ENCODE measurements at regions not wholly inside any gene's neighbourhood (a gene's known extent, or its start where the extent isn't known, plus 50 kb on each side); places are given as distances from the start of the nearest gene placed in this dataset.
"Not testable (repeated sequence)": the region's sequence is repeated elsewhere in the genome, so short reads cannot be mapped to it uniquely, and the experiment has no call there.

DNA sequence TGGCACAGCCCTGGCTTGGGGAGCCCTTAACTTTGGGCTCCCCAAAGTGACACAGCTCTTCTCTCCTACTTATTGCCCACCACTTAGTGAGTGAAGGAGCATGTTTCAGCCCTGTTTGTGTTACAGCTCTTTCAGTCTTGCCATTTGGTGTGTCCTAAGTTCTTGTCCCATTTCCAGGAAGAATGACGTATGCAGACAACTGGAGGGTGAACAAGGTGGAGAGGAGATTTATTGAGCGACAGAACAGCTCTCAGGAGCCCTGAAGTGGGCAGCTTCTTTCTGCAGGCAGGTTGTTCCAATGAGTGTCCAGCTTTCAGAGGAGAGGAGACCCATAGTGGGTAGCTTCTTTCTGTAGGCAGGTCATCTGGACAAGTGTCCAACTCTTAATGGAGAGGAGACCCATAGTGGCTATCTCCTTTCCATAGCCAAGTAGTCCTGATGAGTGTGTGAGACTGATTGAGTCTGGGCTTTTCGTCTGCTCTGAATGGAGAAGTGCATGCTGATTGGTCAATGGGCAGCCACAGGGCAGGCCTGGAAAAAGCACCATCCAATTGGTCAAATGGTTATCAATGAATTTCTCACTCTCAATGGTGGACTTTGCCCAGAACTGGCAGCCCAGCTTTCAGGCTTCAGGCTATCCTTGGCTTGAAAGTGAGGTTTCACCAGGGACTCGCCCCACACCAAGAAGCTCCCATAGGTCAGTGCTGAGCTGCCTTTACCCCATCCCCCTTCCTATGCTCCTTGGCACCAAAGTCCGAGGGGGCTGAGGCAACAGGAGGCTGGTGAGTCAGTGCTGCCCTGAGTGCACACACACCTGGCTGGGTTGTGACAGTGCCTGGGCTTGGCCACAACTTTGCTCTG is 688.2 kb downstream of the NYAP2 start:
- Mint-ChIP-seq H3K4me1 (ENCODE audit: low read depth) (no peaks in the 10 kb centered on the region), H3K4me3 (no peak overlapping the region), H3K27me3 (ENCODE audit: low read depth) (no peaks in the 10 kb centered on the region), H3K9me3 (peaks cover 2% of the 10 kb centered on the region), H3K36me3 (ENCODE audit: insufficient read depth) (no peaks in the 10 kb centered on the region)
- DNase-seq (no peak), ATAC-seq (no peak)

DNA sequence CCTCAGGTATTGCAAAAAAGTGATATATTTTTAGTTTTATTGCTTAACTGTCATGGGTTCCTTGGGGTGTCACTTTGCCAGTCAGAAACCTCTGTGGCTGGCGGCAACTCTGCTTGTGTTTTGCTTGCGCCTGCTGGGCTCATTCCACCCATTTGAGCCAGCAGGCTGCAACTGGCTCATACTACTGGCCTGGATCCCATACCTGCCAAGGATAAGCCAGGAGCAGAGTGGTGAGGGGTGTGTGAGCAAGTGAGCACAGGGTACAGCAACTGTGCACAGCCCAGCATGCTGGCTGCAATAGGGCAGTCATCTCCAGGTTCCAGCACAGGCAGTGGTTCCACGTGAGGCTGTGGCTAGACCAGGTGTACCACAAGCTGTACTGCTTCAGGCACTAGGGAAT is 687.5 kb downstream of the NYAP2 start:
- DNase-seq (no peak), ATAC-seq (no peak)
- Mint-ChIP-seq H3K27me3 (ENCODE audit: low read depth) (no peaks in the 10 kb centered on the region), H3K4me3 (no peak overlapping the region), H3K9me3 (no peaks in the 10 kb centered on the region), H3K36me3 (ENCODE audit: insufficient read depth) (no peaks in the 10 kb centered on the region), H3K4me1 (ENCODE audit: low read depth) (no peaks in the 10 kb centered on the region)

DNA sequence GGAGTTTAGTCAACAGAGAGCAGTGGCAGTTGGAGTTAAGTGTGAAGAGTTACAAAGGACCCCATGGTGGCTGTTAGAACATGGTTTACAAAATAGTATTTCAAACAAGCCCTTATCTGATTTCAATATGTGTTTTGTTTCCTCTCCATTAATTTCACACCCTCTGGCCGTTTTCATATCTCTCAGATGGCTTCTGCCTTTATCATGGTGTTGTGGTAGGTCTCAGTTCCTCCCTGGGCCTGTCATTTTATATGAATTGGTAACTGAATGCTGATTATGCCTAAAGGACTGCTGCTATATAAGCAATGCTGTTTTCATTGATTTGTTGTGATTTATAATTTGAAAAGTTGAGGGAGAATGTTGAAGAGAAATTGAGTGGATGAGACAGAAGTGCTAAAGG is 686.7 kb downstream of the NYAP2 start:
- no peaks in the 10 kb centered on the region for H3K36me3 Mint-ChIP-seq (ENCODE audit: insufficient read depth)
- no peaks in the 10 kb centered on the region for H3K4me1 Mint-ChIP-seq (ENCODE audit: low read depth)
- no peak for ATAC-seq
- no peaks in the 10 kb centered on the region for H3K9me3 Mint-ChIP-seq
- H3K4me3 Mint-ChIP-seq: no peak overlapping the region
- no peak for DNase-seq
- no peaks in the 10 kb centered on the region for H3K27me3 Mint-ChIP-seq (ENCODE audit: low read depth)

DNA sequence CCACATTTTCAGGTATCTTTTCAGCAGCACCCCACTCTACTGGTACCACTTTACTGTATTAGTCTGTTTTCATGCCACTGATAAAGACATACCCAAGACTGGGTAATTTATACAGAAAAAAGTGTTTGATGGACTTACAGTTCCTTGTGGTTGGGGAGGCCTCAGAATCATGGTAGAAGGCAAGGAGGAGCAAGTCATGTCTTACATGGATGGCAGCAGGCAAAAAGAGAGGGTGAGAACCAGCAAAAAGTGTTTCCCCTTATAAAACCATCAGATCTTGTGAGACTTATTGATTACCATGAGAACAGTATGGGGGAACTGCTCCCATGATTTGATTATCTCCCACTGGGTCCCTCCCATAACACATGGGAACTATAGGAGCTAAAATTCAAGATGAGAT is 685.9 kb downstream of the NYAP2 start:
- DNase-seq; H3K9me3 Mint-ChIP-seq; H3K4me3 Mint-ChIP-seq; ATAC-seq; H3K27me3 Mint-ChIP-seq (ENCODE audit: low read depth); H3K36me3 Mint-ChIP-seq (ENCODE audit: insufficient read depth); H3K4me1 Mint-ChIP-seq (ENCODE audit: low read depth): not testable (repeated sequence)

DNA sequence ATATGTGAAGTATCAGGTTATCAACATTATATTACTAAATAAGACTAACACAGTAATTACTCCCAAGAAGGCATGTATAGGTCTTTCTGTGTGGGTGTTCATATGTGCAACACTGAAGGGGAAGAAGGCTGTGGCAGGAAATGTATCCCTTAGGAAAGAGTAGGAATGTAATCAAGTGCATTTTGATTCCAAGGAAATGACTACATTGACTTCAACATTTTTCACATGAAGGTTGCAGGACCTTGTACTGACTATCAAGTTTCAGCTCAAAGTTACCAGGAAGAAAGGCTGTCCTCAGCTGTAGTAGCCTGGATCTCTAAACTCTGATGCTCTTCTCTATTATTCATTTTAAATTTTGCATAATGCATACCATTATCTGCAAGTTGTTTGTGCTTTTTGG is 680.8 kb downstream of the NYAP2 start:
- no peaks in the 10 kb centered on the region for H3K27me3 Mint-ChIP-seq (ENCODE audit: low read depth)
- H3K36me3 Mint-ChIP-seq (ENCODE audit: insufficient read depth): no peaks in the 10 kb centered on the region
- H3K4me3 Mint-ChIP-seq: no peak overlapping the region
- DNase-seq: no peak
- H3K4me1 Mint-ChIP-seq (ENCODE audit: low read depth): no peaks in the 10 kb centered on the region
- no peak for ATAC-seq
- no peaks in the 10 kb centered on the region for H3K9me3 Mint-ChIP-seq

DNA sequence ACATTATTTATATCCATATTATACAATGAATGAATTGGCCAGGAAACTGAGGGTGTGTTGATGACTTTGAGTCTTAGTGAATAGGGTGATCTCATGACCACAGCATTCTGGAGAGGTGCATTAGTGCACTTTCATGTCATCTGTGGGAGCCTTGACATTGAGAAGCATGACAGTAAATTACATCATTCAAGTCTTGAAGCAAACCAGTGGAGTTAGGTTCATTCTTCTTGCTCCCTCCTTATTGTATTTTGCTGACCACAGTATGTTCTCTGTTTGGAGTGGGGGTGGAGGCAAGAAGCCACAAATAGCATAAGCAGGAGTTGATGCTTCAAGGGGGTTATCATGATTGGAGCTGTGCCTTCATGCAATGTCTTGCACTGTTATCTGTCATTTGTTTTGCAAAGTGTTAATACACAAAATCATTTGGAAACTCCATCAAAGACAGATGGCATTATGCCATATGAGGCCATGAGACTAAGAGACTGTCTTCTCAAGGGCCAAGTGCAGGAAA is 680.2 kb downstream of the NYAP2 start:
- no peaks in the 10 kb centered on the region for H3K4me1 Mint-ChIP-seq (ENCODE audit: low read depth)
- H3K4me3 Mint-ChIP-seq: no peak overlapping the region
- no peaks in the 10 kb centered on the region for H3K27me3 Mint-ChIP-seq (ENCODE audit: low read depth)
- H3K9me3 Mint-ChIP-seq: no peaks in the 10 kb centered on the region
- ATAC-seq (peak in 1 of 2 donors; percentile 27), DNase-seq (no peak)
- H3K36me3 Mint-ChIP-seq (ENCODE audit: insufficient read depth): no peaks in the 10 kb centered on the region

DNA sequence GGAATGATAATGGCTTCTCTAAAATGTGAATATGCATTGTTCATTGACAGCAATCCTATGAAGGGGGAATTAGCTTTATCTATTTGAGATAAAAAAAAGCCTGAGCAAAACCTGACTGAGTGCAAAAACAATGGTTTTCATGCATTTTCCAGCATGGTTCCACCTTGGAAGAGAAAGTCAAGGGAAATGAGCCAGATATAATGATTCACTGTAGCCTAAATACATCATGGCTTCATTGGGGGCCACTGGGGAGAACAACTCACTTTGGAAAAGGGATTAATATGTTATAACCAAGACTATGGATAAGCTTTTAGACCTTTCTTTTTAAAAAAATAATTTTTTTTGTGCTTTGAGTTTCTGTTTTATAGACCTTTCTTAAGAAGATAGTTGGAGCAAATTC is 679.7 kb downstream of the NYAP2 start:
- H3K9me3 Mint-ChIP-seq: no peaks in the 10 kb centered on the region
- H3K36me3 Mint-ChIP-seq (ENCODE audit: insufficient read depth): no peaks in the 10 kb centered on the region
- DNase-seq (no peak), ATAC-seq (no peak)
- no peaks in the 10 kb centered on the region for H3K4me1 Mint-ChIP-seq (ENCODE audit: low read depth)
- no peak overlapping the region for H3K4me3 Mint-ChIP-seq
- H3K27me3 Mint-ChIP-seq (ENCODE audit: low read depth): no peaks in the 10 kb centered on the region

DNA sequence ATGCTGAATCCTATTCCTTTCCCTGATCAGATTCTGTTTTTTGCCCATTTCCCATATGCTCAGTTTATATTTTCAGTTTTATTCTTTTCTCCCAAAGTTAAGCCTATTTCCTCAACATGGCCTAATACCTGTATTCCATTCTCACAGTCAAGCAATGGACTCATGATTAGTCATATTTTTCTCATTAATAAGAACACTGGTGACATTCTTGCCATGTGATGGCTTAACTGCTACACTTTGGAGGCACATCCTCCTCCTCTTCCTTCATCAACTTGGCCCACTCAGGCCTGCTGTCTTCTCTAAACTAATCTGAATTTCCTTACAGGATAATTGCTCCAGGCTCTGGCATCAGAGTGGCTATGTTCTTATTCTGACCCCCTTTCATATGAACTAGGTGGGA is 679.2 kb downstream of the NYAP2 start:
- H3K27me3 Mint-ChIP-seq (ENCODE audit: low read depth): no peaks in the 10 kb centered on the region
- no peaks in the 10 kb centered on the region for H3K36me3 Mint-ChIP-seq (ENCODE audit: insufficient read depth)
- ATAC-seq: no peak
- no peak for DNase-seq
- no peaks in the 10 kb centered on the region for H3K4me1 Mint-ChIP-seq (ENCODE audit: low read depth)
- H3K4me3 Mint-ChIP-seq: no peak overlapping the region
- no peaks in the 10 kb centered on the region for H3K9me3 Mint-ChIP-seq

DNA sequence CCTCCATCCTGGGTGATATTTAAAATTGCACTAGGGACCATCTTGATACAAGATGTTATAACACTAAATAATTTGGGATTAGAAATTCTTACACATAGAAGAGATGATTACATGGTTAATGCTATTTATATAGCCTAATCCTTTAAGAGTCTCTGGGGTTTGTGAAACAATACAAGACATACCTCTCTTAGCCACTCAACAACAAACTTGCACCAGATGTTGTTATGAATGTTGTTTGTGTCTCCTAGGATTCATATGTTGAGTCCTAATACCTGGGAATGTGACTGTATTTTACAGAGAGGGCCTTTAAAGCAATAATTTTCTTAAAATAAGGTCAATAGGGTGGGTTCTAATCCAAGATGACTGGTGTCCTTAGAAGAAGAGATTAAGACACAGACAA is 678.3 kb downstream of the NYAP2 start:
- Mint-ChIP-seq H3K36me3 (ENCODE audit: insufficient read depth) (no peaks in the 10 kb centered on the region), H3K27me3 (ENCODE audit: low read depth) (no peaks in the 10 kb centered on the region), H3K4me1 (ENCODE audit: low read depth) (no peaks in the 10 kb centered on the region), H3K4me3 (no peak overlapping the region), H3K9me3 (no peaks in the 10 kb centered on the region)
- ATAC-seq (no peak), DNase-seq (no peak)

DNA sequence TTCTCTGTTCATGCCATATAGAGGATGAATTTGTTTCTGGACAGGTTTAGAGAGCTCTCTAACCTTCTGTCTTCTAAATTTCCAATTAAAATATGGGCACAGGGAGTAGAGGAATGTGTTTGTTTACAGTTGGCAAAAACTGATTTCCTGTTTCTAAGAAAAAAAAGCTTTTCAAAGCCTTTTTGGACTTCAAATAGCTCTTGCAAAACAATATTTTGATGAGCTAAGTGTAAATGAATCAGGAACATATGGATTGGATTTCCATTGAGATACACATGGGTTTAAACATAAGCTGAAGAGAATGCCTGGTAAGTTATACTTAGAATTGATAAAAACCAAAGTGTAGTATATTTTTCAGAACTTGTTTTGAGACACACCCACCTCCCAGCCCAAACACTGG is 677.5 kb downstream of the NYAP2 start:
- ATAC-seq: no peak
- no peaks in the 10 kb centered on the region for H3K9me3 Mint-ChIP-seq
- H3K36me3 Mint-ChIP-seq (ENCODE audit: insufficient read depth): no peaks in the 10 kb centered on the region
- H3K27me3 Mint-ChIP-seq (ENCODE audit: low read depth): no peaks in the 10 kb centered on the region
- DNase-seq: no peak
- no peaks in the 10 kb centered on the region for H3K4me1 Mint-ChIP-seq (ENCODE audit: low read depth)
- no peak overlapping the region for H3K4me3 Mint-ChIP-seq

DNA sequence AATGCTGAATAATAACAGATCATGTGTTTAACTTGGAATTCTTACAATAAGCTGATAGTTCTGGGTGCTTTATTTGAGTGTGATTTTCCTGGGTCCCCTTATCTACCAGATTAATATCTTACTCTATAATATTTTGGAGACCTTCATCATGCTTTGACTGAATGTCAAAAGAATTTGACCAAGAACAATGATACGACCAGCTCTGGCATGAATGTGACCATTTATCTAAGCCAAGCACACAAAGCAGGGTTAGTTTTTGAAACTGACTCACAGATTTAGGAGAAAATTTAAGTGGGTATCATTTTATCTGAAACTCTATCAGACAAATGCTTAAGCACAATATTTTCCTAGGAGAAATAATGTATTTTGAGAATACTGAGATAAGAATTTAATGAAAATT is 677.0 kb downstream of the NYAP2 start:
- Mint-ChIP-seq H3K27me3 (ENCODE audit: low read depth) (no peaks in the 10 kb centered on the region), H3K4me3 (no peak overlapping the region), H3K9me3 (no peaks in the 10 kb centered on the region), H3K36me3 (ENCODE audit: insufficient read depth) (no peaks in the 10 kb centered on the region), H3K4me1 (ENCODE audit: low read depth) (no peaks in the 10 kb centered on the region)
- DNase-seq (no peak), ATAC-seq (no peak)

DNA sequence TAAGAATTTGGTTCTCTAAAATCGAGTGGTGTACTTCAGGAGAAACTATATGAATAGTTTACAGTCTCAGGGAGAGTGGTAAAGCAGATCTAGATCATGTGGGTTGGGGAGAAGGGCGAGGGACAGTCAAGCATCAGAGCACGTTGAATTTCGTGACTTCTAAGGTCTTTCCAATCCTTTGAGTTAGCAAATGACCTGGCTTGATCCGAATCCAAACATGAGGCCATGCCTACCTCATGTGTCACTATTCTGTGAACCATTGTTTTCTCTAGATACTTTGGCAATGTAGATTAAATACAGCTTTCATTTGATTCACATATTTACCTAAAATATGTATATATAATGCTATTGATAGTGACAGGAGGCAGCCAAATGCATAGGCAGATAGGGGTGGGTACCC is 674.9 kb downstream of the NYAP2 start:
- no peaks in the 10 kb centered on the region for H3K27me3 Mint-ChIP-seq (ENCODE audit: low read depth)
- H3K36me3 Mint-ChIP-seq (ENCODE audit: insufficient read depth): no peaks in the 10 kb centered on the region
- no peak overlapping the region for H3K4me3 Mint-ChIP-seq
- H3K4me1 Mint-ChIP-seq (ENCODE audit: low read depth): no peaks in the 10 kb centered on the region
- H3K9me3 Mint-ChIP-seq: no peaks in the 10 kb centered on the region
- no peak for ATAC-seq
- no peak for DNase-seq

DNA sequence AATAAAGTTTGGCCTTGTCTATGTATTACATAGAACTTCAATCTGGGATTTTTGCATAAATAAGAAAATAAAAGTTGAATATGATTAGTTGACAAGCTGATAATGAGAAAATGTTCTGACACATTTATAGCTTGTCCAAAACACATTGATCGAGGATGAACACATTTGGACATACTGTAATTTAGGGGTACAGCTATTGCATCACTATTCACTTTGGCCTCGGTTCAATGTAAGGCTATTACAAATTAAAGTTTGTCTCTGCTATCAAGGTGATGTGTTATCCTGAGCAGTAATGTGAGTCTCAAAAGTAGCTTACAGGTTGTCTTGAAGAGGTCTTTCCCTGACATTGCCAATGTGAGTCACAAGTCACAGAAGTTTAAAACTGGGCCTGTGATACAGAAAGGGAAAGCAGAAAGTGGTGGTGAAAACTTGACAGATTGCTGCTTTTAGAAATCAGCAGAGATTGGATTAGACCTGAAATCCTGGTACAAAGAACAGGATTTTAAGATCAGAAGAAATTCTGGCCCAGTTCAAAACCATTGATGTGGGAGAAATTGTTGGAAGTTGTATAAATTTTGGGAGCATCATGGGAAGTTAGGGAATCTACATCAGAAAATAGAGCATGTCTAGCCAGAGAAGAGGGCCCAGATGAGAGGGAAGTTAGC is 674.1 kb downstream of the NYAP2 start:
- ATAC-seq: no peak
- no peaks in the 10 kb centered on the region for H3K9me3 Mint-ChIP-seq
- no peaks in the 10 kb centered on the region for H3K27me3 Mint-ChIP-seq (ENCODE audit: low read depth)
- no peaks in the 10 kb centered on the region for H3K4me1 Mint-ChIP-seq (ENCODE audit: low read depth)
- H3K36me3 Mint-ChIP-seq (ENCODE audit: insufficient read depth): no peaks in the 10 kb centered on the region
- DNase-seq: no peak
- H3K4me3 Mint-ChIP-seq: no peak overlapping the region

DNA sequence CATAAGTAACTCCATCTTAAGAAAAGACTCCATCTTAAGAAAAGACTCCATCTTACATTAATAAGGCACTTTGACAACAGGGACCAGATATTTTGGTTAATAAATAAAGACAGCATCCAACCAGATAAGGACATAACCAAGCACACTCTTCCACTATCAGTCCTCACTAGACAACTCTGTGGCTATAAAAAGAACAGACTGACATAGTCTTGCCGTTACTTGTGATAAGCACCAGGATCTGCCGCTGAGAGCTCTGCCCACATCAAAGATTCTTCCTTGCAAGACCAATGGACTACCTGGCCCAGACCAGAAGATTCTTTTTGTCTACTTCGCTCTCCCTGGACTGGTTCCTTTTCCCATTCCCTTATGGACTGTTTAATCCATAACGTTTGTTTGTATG is 667.4 kb downstream of the NYAP2 start:
- Mint-ChIP-seq H3K4me3 (no peak overlapping the region), H3K4me1 (ENCODE audit: low read depth) (no peaks in the 10 kb centered on the region)

DNA sequence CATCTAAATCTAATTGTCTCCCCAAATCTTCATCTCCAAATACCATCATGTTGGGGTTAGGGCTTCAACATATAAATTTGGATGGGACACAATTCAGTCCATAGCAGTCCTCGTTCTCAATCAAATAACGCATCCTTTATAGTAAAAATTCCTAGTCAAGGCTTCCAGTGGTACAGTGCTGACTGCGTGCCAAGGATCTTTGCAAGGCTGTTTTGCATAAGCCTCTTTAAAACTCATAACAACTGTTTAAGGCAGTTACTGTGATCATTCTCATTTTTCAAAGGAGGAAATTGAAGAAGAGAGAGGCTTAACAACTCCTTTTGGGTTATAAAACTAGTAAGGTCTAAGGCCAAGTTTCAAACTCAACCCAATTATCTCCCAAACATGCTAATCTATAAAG is 666.9 kb downstream of the NYAP2 start:
- Mint-ChIP-seq H3K9me3 (no peaks in the 10 kb centered on the region), H3K27me3 (ENCODE audit: low read depth) (no peaks in the 10 kb centered on the region), H3K36me3 (ENCODE audit: insufficient read depth) (no peaks in the 10 kb centered on the region), H3K4me1 (ENCODE audit: low read depth) (no peaks in the 10 kb centered on the region), H3K4me3 (no peak overlapping the region)
- DNase-seq: no peak
- ATAC-seq: no peak

More for the DNA sequence above, 667.4 kb downstream of the NYAP2 start:
- Mint-ChIP-seq H3K36me3 (ENCODE audit: insufficient read depth) (no peaks in the 10 kb centered on the region), H3K27me3 (ENCODE audit: low read depth) (no peaks in the 10 kb centered on the region), H3K9me3 (no peaks in the 10 kb centered on the region)
- DNase-seq (no peak), ATAC-seq (no peak)
